ENCODE measurements at regions not wholly inside any gene's neighbourhood (a gene's known extent, or its start where the extent isn't known, plus 50 kb on each side); places are given as distances from the start of the nearest gene placed in this dataset.

GRCh38 chr5:82735160-82735789 is 341.9 kb downstream of the TMEM167A start (continued):
- no peak for TF ChIP-seq TFE3 (CRISPR knock-in tag; IDR thresholded peaks at IDR 0.05)
- peak; percentile 25; the same call in 1 of the 2 replicates for TF ChIP-seq FOSL2 (CRISPR knock-in tag; IDR thresholded peaks at IDR 0.05)
- no peak for TF ChIP-seq ZNF713 (CRISPR knock-in tag; IDR thresholded peaks at IDR 0.05)
- TF ChIP-seq ZNF800 (CRISPR knock-in tag; IDR thresholded peaks at IDR 0.05): no peak

GRCh38 chr5:82734347-82734746 is 342.8 kb downstream of the TMEM167A start:
- ATAC-seq (no peak), DNase-seq (ENCODE audit: low spot score) (no peak), FAIRE-seq (no peak)
- Histone ChIP-seq H3K4me3 (replicated peaks in 1 of 3; ENCODE audit: insufficient read depth in 1 of 3, low read depth in 2 of 3, low read length in 3 of 3) (no peak overlapping the region), H3K9me3 (ENCODE audit: low read length) (no peaks in the 10 kb centered on the region), H4K20me1 (ENCODE audit: insufficient read depth, low read length) (no peaks in the 10 kb centered on the region), H3K4me2 (ENCODE audit: low read depth, low read length) (no peak overlapping the region), H3K36me3 (replicated peaks in 1 of 2; ENCODE audit: control insufficient read depth in 1 of 2, insufficient read depth in 2 of 2, low read length in 2 of 2) (no peaks in the 10 kb centered on the region), H2AFZ (ENCODE audit: low read length) (no peak overlapping the region), H3K4me1 (ENCODE audit: insufficient read depth, low read length) (peaks cover 29% of the 10 kb centered on the region), H3K9ac (ENCODE audit: insufficient read depth, low read depth, low read length) (no peak overlapping the region), H3K27ac (ENCODE audit: extremely low read length, insufficient read depth, low read length) (no peak overlapping the region), H3K79me2 (ENCODE audit: insufficient read depth, low read length) (no peaks in the 10 kb centered on the region), H3K27me3 (ENCODE audit: control insufficient read depth in 1 of 2, insufficient read depth in 2 of 2, low read length in 2 of 2) (peaks cover 2 to 3% of the 10 kb centered on the region in 2 experiments; a peak in 2 of 5 replicates)
- no TSS peak for BruUV-seq (replicated peaks)
- CTCF ChIA-PET (ENCODE audit: low intra/inter-chr PET ratio, low total read pairs): no interaction called here
- intact Hi-C loops (cut with micrococcal nuclease; ENCODE audit: unreplicated experiment): no loop called here
- POLR2A ChIA-PET: no interaction called here
- 57% methylated on average over 5 of the region's 5 CpGs for WGBS (ENCODE audit: low lambda C conversion rate)
- in situ Hi-C loops (cut with HindIII; ENCODE audit: extremely low pct_ligation_motif_present, low pct_unique_long_range_greater_than_20kb): no loop called here
- TF ChIP-seq ZNF639 (CRISPR knock-in tag; conservative IDR thresholded peaks at IDR 0.05) (no peak), EEA1 (CRISPR knock-in tag; IDR thresholded peaks at IDR 0.05; ENCODE audit: borderline replicate concordance) (no peak), NFAT5 (CRISPR knock-in tag; IDR thresholded peaks at IDR 0.05) (no peak), ZNF691 (CRISPR knock-in tag; IDR thresholded peaks at IDR 0.05; ENCODE audit: borderline replicate concordance, low read depth) (no peak), JUN (CRISPR knock-in tag; IDR thresholded peaks at IDR 0.05) (no peak), ZNF577 (CRISPR knock-in tag; IDR thresholded peaks at IDR 0.05; ENCODE audit: borderline replicate concordance, low read depth) (no peak), TCF7L2 (IDR thresholded peaks at IDR 0.05; ENCODE audit: low read depth, low read length) (no peak), GZF1 (CRISPR knock-in tag; IDR thresholded peaks at IDR 0.05) (no peak)

All from HepG2 (cell line).